ENCODE measurements at regions not wholly inside any gene's neighbourhood (a gene's known extent, or its start where the extent isn't known, plus 50 kb on each side); places are given as distances from the start of the nearest gene placed in this dataset.

- TF ChIP-seq CTCF (IDR thresholded peaks at IDR 0.05) (no peak), POLR2A (IDR thresholded peaks at IDR 0.05) (no peak), POLR2AphosphoS5 (IDR thresholded peaks at IDR 0.05) (no peak)
Observed at GRCh38 chr6:15877231-15877630, 214.4 kb upstream of the DTNBP1 start.

Data from breast epithelium (tissue), 3 donors.